ENCODE measurements at regions not wholly inside any gene's neighbourhood (a gene's known extent, or its start where the extent isn't known, plus 50 kb on each side); places are given as distances from the start of the nearest gene placed in this dataset.

DNA sequence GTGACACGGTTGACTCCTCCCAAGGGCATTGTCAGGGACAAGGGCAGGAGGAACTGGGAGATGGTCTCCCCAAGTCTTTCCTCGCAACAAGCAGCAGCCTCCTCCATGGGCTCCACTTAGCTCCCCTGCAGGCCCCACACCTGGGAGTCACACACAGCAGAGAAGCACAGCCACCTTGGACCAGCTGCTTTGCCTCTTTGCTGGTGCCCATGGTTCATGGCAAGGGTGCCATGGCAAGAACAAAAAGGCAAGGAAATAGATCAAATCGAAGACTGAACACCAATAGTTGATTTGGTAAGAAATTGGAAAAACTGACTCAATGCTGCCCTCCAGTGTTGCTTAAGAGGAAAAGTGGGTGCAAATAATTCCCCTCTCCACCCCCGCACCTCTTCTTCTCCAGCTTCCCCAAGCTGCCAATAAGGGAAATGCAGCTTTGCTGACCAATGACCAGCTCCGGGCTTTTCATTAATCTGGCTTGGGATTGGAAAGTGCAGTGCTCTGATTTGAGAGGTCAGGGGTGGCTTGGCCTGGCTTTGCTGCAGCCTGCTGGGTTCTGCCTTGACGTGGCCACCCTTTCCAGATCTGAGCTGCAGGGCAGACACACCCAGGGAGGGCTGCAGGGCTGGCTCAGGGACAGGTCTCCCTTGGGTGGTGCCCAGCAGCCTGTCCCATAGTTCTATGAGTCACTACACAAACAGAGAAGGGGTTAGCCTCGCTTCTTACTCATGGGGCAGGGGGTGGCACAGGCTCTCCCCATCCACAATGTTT is 162.0 kb downstream of the KLF13 start:
- H3K27ac ChIP-seq, result peak overlapping the region; percentile 61 to 72
- DNase-seq, result peak; percentile 58 to 91
- H3K4me1 ChIP-seq, result peaks cover 0 to 27% (median 24%) of the 10 kb centered on the region in 4 donors

DNA sequence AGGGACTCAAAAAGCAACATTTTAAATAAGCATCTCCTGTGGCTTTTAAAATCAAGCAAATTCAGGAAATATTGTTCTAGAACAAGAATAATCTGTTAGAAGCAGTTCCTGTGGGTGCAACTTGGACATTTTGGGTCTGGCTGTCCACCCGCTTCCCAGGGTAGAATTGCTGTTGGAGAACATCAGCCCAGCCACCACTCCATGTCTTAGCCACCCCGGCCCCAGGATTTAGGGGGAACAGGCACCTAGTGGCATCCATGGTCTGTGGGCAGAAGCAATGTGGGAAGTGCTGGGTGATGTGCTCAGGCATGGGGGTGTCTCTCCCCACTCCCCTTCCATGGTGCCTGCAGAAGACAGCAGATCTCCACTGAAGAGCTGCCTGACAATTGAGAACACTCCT is 162.6 kb downstream of the KLF13 start:
- intact Hi-C loops (cut with DNase I; ENCODE audit: low total_unique reads), result loop anchor here (5.0 kb wide), 2 partner anchors 52 to 272 kb away; no protein-coding TSS in a partner anchor
- no peak for DNase-seq
- Histone ChIP-seq H3K4me1 (peaks cover 0 to 27% (median 24%) of the 10 kb centered on the region in 4 donors), H3K9me3 (peaks cover 0 to 3% (median 0%) of the 10 kb centered on the region in 3 donors), H3K36me3 (no peaks in the 10 kb centered on the region), H3K4me3 (no peak overlapping the region), H3K27me3 (no peaks in the 10 kb centered on the region), H3K27ac (peak overlapping the region; percentile 61 to 72)
- TF ChIP-seq, protein P1, sequence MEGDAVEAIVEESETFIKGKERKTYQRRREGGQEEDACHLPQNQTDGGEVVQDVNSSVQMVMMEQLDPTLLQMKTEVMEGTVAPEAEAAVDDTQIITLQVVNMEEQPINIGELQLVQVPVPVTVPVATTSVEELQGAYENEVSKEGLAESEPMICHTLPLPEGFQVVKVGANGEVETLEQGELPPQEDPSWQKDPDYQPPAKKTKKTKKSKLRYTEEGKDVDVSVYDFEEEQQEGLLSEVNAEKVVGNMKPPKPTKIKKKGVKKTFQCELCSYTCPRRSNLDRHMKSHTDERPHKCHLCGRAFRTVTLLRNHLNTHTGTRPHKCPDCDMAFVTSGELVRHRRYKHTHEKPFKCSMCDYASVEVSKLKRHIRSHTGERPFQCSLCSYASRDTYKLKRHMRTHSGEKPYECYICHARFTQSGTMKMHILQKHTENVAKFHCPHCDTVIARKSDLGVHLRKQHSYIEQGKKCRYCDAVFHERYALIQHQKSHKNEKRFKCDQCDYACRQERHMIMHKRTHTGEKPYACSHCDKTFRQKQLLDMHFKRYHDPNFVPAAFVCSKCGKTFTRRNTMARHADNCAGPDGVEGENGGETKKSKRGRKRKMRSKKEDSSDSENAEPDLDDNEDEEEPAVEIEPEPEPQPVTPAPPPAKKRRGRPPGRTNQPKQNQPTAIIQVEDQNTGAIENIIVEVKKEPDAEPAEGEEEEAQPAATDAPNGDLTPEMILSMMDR (IDR thresholded peaks at IDR 0.05), result no peak

More for the DNA sequence above, 162.0 kb downstream of the KLF13 start:
- H3K9me3 ChIP-seq, result peaks cover 0 to 3% (median 0%) of the 10 kb centered on the region in 3 donors
- intact Hi-C loops (cut with DNase I; ENCODE audit: low total_unique reads), result loop anchor here (1.0 to 5.0 kb wide), 4 partner anchors 51 to 271 kb away; no protein-coding TSS in a partner anchor
- TF ChIP-seq, protein P1 (IDR thresholded peaks at IDR 0.05), result peak; percentile 91 to 94
- H3K27me3 ChIP-seq, result no peaks in the 10 kb centered on the region
- H3K36me3 ChIP-seq, result no peaks in the 10 kb centered on the region
- H3K4me3 ChIP-seq, result no peak overlapping the region

DNA sequence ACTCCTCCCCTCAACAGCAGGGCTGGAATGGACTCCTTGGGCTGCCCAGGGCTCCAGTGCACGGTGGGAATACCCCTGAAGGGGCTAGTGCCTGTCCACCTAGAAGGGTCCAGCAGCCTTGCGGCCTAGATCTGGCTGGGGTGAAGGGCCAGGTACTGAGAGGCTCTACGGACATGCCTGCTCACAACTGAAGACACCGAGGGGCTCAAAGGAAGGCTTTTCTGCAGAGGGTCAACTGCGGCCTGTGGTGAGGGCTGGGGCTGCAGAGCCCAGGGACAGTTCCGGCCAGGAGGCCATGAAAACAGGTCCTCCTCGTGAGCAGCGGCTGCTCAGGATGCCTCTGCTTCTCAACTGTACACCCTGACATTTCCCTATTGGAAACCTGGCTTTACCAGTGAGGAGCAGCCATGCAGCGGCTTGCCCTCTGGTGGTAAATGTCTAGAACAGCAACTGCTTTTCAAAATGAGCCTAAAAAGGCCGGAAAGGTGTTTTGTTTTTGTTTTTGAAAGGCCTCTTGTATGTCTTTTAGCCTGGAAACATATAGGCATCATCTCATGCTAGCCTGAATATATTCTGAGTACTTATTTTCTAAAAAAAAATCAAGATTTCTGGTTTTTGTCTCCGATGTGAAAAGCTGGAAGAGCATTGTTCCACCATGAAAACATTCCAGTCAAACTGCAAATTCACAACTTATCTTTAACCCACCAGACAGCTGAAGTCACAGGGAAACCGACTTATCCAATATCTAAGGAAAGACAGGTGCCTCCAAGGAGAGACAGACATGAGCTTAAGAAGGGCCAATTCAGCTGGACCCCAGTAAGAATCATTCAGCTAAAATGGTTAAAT is 163.4 kb downstream of the KLF13 start:
- H3K9me3 ChIP-seq, result peaks cover 0 to 3% (median 0%) of the 10 kb centered on the region in 3 donors
- intact Hi-C loops (cut with DNase I; ENCODE audit: low total_unique reads), result loop anchor here (5.0 kb wide), 2 partner anchors 53 to 273 kb away; no protein-coding TSS in a partner anchor
- TF ChIP-seq, protein P1 (IDR thresholded peaks at IDR 0.05), result peak; percentile 88 to 92
- H3K4me1 ChIP-seq, result peaks cover 0 to 27% (median 24%) of the 10 kb centered on the region in 4 donors
- no peaks in the 10 kb centered on the region for H3K36me3 ChIP-seq
- no peak for DNase-seq
- H3K27ac ChIP-seq, result peak overlapping the region in 1 of 2 donors; percentile 72
- no peaks in the 10 kb centered on the region for H3K27me3 ChIP-seq
- no peak overlapping the region for H3K4me3 ChIP-seq

DNA sequence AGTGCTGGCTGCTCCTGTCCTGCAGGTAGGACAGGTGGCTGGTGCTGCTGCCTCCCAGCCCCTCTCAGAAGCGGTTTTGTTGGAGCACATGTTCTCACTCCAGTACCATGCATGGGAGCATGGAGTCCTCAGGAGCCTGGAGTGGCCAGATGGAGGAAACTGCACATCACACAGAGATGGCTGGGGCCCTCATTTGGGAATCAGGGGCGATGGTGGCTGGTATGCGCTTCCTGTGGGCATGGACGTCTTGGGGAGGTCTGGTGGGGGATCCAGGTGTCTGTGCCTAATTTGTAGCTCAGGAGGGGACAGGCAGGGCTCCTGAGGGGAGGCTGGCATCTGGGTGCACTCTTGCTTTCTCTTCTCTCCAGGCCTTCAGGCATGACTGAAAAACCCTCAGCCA is 168.2 kb downstream of the KLF13 start:
- TF ChIP-seq, protein P1 (IDR thresholded peaks at IDR 0.05), result no peak

DNA sequence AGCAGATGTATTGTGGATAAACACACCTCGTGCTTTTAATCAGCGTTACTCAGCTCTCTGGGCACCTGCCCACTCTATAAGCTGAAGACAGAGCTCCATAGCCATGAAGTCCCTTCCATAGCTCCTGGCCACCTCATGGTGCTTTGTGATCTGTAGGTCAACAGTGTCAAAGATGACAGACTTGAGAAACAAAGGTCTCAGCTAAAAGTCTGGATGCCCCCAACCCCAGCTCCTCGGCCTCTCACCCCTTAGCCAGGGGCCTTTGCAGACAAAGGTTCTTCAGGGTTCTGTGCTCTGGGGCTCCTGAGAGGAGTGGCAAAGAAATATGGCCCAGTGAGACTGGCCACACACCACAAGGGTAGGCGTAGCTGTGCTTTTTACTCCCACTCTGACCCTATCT is 168.6 kb downstream of the KLF13 start:
- no peak for DNase-seq
- intact Hi-C loops (cut with DNase I; ENCODE audit: low total_unique reads), result no loop called here
- no peak overlapping the region for H3K4me3 ChIP-seq
- H3K36me3 ChIP-seq, result no peaks in the 10 kb centered on the region
- TF ChIP-seq, protein P1 (IDR thresholded peaks at IDR 0.05), result no peak
- no peak overlapping the region for H3K27ac ChIP-seq
- H3K4me1 ChIP-seq, result no peaks in the 10 kb centered on the region
- H3K9me3 ChIP-seq, result peaks cover 0 to 3% (median 0%) of the 10 kb centered on the region in 3 donors
- no peaks in the 10 kb centered on the region for H3K27me3 ChIP-seq

More for the DNA sequence above, 168.2 kb downstream of the KLF13 start:
- intact Hi-C loops (cut with DNase I; ENCODE audit: low total_unique reads), result loop anchor here (1.0 kb wide), 1 partner anchor 23 kb away; no protein-coding TSS in a partner anchor
- no peak overlapping the region for H3K27ac ChIP-seq
- H3K36me3 ChIP-seq, result no peaks in the 10 kb centered on the region
- peaks cover 0 to 3% (median 0%) of the 10 kb centered on the region in 3 donors for H3K9me3 ChIP-seq
- H3K4me3 ChIP-seq, result no peak overlapping the region
- DNase-seq, result no peak
- H3K27me3 ChIP-seq, result no peaks in the 10 kb centered on the region
- peaks cover 0 to 2% (median 2%) of the 10 kb centered on the region in 4 donors for H3K4me1 ChIP-seq

All from tibial artery (tissue), 4 donors.